BE2C (cell line): ENCODE measurements at regions not wholly inside any gene's neighbourhood (a gene's known extent, or its start where the extent isn't known, plus 50 kb on each side); places are given as distances from the start of the nearest gene placed in this dataset.

Experiments used
- DNase-seq: peaks from one replicate; pipeline ENCODE4 v3.0.0-alpha.2; 2020
- H3K27me3 ChIP-seq: fragments of 250-450 bp; sonication (Bioruptor Pico); 2 replicates; pipeline ENCODE4 v1.5.1; 2020; ENCODE audit warnings: mild to moderate bottlenecking
- H3K36me3 ChIP-seq: fragments of 250-450 bp; sonication (Bioruptor Pico); 2 replicates; pipeline ENCODE4 v1.5.1; 2020; ENCODE audit warnings: mild to moderate bottlenecking
- H3K4me1 ChIP-seq: fragments of 250-450 bp; sonication (Bioruptor Pico); 2 replicates; pipeline ENCODE4 v1.5.1; 2020
- H3K4me3 ChIP-seq: 2 replicates; pipeline ENCODE4 v1.5.1; 2011; ENCODE audit warnings: low read depth, low read length
- H3K9me3 ChIP-seq: fragments of 250-450 bp; sonication (Bioruptor Pico); 2 replicates; pipeline ENCODE4 v1.5.1; 2020
- TF ChIP-seq, protein P1 (sequence below): IDR thresholded peaks from 2 replicates; pipeline ENCODE4 v1.5.1; 2012; ENCODE audit warnings: mild to moderate bottlenecking, low read depth, low read length

GRCh38 chr11:19398273-19398672, 157.5 kb upstream of the E2F8 start:
- no peak for DNase-seq

GRCh38 chr11:19395050-19395449, 154.3 kb upstream of the E2F8 start:
- no peak overlapping the region for H3K4me3 ChIP-seq
- TF ChIP-seq, protein P1, sequence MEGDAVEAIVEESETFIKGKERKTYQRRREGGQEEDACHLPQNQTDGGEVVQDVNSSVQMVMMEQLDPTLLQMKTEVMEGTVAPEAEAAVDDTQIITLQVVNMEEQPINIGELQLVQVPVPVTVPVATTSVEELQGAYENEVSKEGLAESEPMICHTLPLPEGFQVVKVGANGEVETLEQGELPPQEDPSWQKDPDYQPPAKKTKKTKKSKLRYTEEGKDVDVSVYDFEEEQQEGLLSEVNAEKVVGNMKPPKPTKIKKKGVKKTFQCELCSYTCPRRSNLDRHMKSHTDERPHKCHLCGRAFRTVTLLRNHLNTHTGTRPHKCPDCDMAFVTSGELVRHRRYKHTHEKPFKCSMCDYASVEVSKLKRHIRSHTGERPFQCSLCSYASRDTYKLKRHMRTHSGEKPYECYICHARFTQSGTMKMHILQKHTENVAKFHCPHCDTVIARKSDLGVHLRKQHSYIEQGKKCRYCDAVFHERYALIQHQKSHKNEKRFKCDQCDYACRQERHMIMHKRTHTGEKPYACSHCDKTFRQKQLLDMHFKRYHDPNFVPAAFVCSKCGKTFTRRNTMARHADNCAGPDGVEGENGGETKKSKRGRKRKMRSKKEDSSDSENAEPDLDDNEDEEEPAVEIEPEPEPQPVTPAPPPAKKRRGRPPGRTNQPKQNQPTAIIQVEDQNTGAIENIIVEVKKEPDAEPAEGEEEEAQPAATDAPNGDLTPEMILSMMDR: no peak
- no peaks in the 10 kb centered on the region for H3K36me3 ChIP-seq
- no peak for DNase-seq
- no peaks in the 10 kb centered on the region for H3K4me1 ChIP-seq
- no peaks in the 10 kb centered on the region for H3K27me3 ChIP-seq
- H3K9me3 ChIP-seq: no peaks in the 10 kb centered on the region

More at GRCh38 chr11:19398273-19398672, 157.5 kb upstream of the E2F8 start:
- Histone ChIP-seq H3K27me3 (no peaks in the 10 kb centered on the region), H3K36me3 (no peaks in the 10 kb centered on the region), H3K9me3 (no peaks in the 10 kb centered on the region), H3K4me3 (no peak overlapping the region), H3K4me1 (no peaks in the 10 kb centered on the region)
- TF ChIP-seq, protein P1: no peak

GRCh38 chr11:19394525-19395016, 153.8 kb upstream of the E2F8 start:
- no peaks in the 10 kb centered on the region for H3K27me3 ChIP-seq
- no peaks in the 10 kb centered on the region for H3K9me3 ChIP-seq
- no peaks in the 10 kb centered on the region for H3K4me1 ChIP-seq
- TF ChIP-seq, protein P1: no peak
- no peak overlapping the region for H3K4me3 ChIP-seq
- no peaks in the 10 kb centered on the region for H3K36me3 ChIP-seq
- DNase-seq: no peak

DNA sequence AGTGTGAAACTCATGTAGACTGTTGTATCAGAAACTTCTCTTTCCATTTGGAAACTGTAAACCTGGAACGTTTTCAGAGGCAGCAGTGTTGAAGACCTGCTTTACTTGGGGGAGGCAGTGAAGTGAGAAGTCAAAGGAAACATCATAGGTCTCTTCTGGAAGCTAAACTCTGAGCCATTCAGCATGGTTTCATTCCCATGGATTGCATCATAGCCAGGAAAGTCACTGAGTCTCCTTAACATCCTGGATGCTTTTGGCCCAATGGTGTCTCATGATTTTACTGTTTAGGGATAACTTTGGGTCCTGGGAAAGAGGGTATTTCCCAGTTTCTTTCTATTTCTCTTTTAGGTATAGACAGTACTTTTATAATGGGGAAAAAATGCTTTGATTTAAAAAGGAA, 153.2 kb upstream of the E2F8 start:
- no peak for DNase-seq
- no peaks in the 10 kb centered on the region for H3K4me1 ChIP-seq
- TF ChIP-seq, protein P1: no peak
- no peaks in the 10 kb centered on the region for H3K36me3 ChIP-seq
- no peaks in the 10 kb centered on the region for H3K9me3 ChIP-seq
- no peaks in the 10 kb centered on the region for H3K27me3 ChIP-seq
- H3K4me3 ChIP-seq: no peak overlapping the region

DNA sequence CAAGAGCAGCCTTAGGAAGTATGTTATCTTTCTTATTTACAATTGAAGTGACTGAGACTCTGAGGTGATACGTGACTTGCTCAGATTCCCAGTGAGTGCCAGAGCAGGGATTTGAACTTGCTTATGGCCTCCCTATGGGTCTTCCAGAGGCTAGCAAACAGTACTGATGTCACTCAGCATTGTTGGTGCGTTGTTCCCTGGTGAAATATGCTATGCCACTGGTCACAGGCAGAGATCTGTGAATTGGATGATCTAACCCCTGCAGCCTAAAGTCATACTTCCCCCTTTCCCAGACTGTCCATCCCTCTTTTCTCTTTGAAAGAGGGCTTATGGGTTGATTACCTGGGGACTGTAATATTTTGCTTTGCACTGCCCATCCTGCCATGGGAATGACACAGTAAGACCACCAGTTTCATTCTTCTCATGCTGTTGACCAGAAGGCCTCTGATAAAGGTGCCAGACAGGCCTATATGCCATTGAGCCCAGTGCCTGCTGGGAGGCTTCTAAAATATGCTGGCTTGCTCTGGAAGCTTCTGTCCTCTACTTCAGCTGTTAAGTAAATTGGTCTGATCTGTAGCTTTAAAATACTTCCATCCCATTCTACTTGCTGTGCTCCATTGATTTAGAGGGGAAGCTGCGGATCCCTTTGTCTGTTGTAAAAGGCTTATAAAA, 152.2 kb upstream of the E2F8 start:
- no peaks in the 10 kb centered on the region for H3K4me1 ChIP-seq
- no peaks in the 10 kb centered on the region for H3K27me3 ChIP-seq
- no peaks in the 10 kb centered on the region for H3K9me3 ChIP-seq
- TF ChIP-seq, protein P1: no peak
- H3K4me3 ChIP-seq: no peak overlapping the region
- no peak for DNase-seq
- no peaks in the 10 kb centered on the region for H3K36me3 ChIP-seq

- TF ChIP-seq, protein P1: no peak
- no peak overlapping the region for H3K4me3 ChIP-seq
- H3K9me3 ChIP-seq: no peaks in the 10 kb centered on the region
- no peaks in the 10 kb centered on the region for H3K27me3 ChIP-seq
- no peaks in the 10 kb centered on the region for H3K36me3 ChIP-seq
- no peaks in the 10 kb centered on the region for H3K4me1 ChIP-seq
- DNase-seq: no peak
Observed at GRCh38 chr11:19392321-19392720, 151.6 kb upstream of the E2F8 start.
